Lower lobe of right lung (tissue), 2 donors: ENCODE measurements at regions not wholly inside any gene's neighbourhood (a gene's known extent, or its start where the extent isn't known, plus 50 kb on each side); places are given as distances from the start of the nearest gene placed in this dataset.

Source experiments
- ATAC-seq, 2 donors: fragments of 200-7000 bp; cut with Tn5 transposase; one replicate each; pipeline ENCODE4 v1.9.1; 2020 to 2022; ENCODE audit warnings: mild to moderate bottlenecking in 2 of 2, moderate library complexity in 2 of 2
- DNase-seq: peaks from one replicate; pipeline ENCODE4 v3.0.0-alpha.2; 2020
- H3K27ac ChIP-seq: fragments of 200-600 bp; one replicate; pipeline ENCODE4 v1.8.0; 2022
- H3K27me3 ChIP-seq: fragments of 200-600 bp; one replicate; pipeline ENCODE4 v1.8.0; 2022; ENCODE audit warnings: low read depth
- H3K36me3 ChIP-seq: fragments of 200-600 bp; one replicate; pipeline ENCODE4 v1.8.0; 2022; ENCODE audit warnings: mild to moderate bottlenecking
- H3K4me1 ChIP-seq: fragments of 200-600 bp; one replicate; pipeline ENCODE4 v1.8.0; 2022
- H3K4me3 ChIP-seq: fragments of 200-600 bp; one replicate; pipeline ENCODE4 v1.8.0; 2022; ENCODE audit warnings: mild to moderate bottlenecking
- H3K9me3 ChIP-seq: fragments of 200-600 bp; one replicate; pipeline ENCODE4 v1.8.0; 2022
- intact Hi-C: fragments of 100-400 bp; cut with DNase I; formaldehyde crosslinking; loops from one replicate; pipeline ENCODE4 v1.11.0; 2022
- TF ChIP-seq, protein P1 (sequence below): fragments of 200-600 bp; IDR thresholded peaks from one replicate; pipeline ENCODE4 v1.8.0; 2022; ENCODE audit warnings: antibody characterized with exemption, mild to moderate bottlenecking
- donor health status: DM: no; HTN: yes; CAD: no; lungs with severe emphysema.

- Histone ChIP-seq H3K4me1 (no peaks in the 10 kb centered on the region), H3K27ac (no peak overlapping the region), H3K9me3 (no peaks in the 10 kb centered on the region), H3K4me3 (no peak overlapping the region), H3K36me3 (peaks cover 13% of the 10 kb centered on the region), H3K27me3 (no peaks in the 10 kb centered on the region)
- ATAC-seq (no peak), DNase-seq (no peak)
- intact Hi-C loops, result no loop called here
- TF ChIP-seq, protein P1, sequence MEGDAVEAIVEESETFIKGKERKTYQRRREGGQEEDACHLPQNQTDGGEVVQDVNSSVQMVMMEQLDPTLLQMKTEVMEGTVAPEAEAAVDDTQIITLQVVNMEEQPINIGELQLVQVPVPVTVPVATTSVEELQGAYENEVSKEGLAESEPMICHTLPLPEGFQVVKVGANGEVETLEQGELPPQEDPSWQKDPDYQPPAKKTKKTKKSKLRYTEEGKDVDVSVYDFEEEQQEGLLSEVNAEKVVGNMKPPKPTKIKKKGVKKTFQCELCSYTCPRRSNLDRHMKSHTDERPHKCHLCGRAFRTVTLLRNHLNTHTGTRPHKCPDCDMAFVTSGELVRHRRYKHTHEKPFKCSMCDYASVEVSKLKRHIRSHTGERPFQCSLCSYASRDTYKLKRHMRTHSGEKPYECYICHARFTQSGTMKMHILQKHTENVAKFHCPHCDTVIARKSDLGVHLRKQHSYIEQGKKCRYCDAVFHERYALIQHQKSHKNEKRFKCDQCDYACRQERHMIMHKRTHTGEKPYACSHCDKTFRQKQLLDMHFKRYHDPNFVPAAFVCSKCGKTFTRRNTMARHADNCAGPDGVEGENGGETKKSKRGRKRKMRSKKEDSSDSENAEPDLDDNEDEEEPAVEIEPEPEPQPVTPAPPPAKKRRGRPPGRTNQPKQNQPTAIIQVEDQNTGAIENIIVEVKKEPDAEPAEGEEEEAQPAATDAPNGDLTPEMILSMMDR, result no peak
Measured at GRCh38 chr1:232519186-232519585, 110.7 kb downstream of the SIPA1L2 start.

- Histone ChIP-seq H3K4me1 (no peaks in the 10 kb centered on the region), H3K27ac (no peak overlapping the region), H3K4me3 (no peak overlapping the region), H3K9me3 (no peaks in the 10 kb centered on the region), H3K36me3 (peaks cover 17% of the 10 kb centered on the region), H3K27me3 (no peaks in the 10 kb centered on the region)
- ATAC-seq, result no peak
- TF ChIP-seq, protein P1, result no peak
- intact Hi-C loops, result no loop called here
- no peak for DNase-seq
Measured at GRCh38 chr1:232518349-232518748, 111.6 kb downstream of the SIPA1L2 start.

- Histone ChIP-seq H3K4me3 (no peak overlapping the region), H3K36me3 (peaks cover 17% of the 10 kb centered on the region), H3K9me3 (no peaks in the 10 kb centered on the region), H3K27me3 (no peaks in the 10 kb centered on the region), H3K4me1 (no peaks in the 10 kb centered on the region), H3K27ac (no peak overlapping the region)
- TF ChIP-seq, protein P1, result no peak
- DNase-seq (no peak), ATAC-seq (no peak)
- intact Hi-C loops, result no loop called here
Measured at GRCh38 chr1:232517204-232517603, 112.7 kb downstream of the SIPA1L2 start.

- intact Hi-C loops, result no loop called here
- ATAC-seq, result no peak
- TF ChIP-seq, protein P1, result no peak
Measured at GRCh38 chr1:232515706-232516105, 114.2 kb downstream of the SIPA1L2 start.

DNA sequence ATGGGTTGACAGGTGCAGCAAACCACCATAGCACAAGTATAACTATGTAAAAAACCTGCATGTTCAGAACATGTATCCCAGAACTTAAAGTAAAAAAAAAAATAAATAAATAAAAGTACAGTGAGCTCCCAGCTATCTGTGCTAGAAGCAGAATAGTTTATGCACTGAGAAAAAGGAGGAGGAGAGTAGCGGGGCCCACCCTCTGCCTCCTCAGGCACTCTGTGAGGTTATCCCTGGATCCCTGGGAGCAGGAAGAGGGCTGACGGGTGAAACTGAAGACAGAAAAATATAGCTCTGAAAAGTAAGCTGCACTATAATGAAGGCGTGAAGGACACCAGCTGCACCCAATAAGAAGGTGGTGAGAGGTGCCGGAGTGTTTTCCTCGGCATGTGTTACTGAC lies 117.2 kb downstream of the SIPA1L2 start:
- TF ChIP-seq, protein P1, result no peak
- no peak for DNase-seq
- ATAC-seq, result no peak
- Histone ChIP-seq H3K4me3 (no peak overlapping the region), H3K36me3 (peaks cover 17% of the 10 kb centered on the region), H3K27me3 (no peaks in the 10 kb centered on the region), H3K9me3 (no peaks in the 10 kb centered on the region), H3K27ac (no peak overlapping the region), H3K4me1 (peaks cover 14% of the 10 kb centered on the region)
- intact Hi-C loops, result no loop called here

More at GRCh38 chr1:232515706-232516105, 114.2 kb downstream of the SIPA1L2 start:
- Histone ChIP-seq H3K9me3 (no peaks in the 10 kb centered on the region), H3K27me3 (no peaks in the 10 kb centered on the region), H3K36me3 (peaks cover 17% of the 10 kb centered on the region), H3K4me3 (no peak overlapping the region), H3K27ac (no peak overlapping the region), H3K4me1 (no peaks in the 10 kb centered on the region)
- DNase-seq, result no peak

- ATAC-seq (no peak), DNase-seq (no peak)
- no peaks in the 10 kb centered on the region for H3K9me3 ChIP-seq
- intact Hi-C loops, result no loop called here
- H3K27me3 ChIP-seq, result no peaks in the 10 kb centered on the region
- H3K4me3 ChIP-seq, result no peak overlapping the region
- no peak overlapping the region for H3K27ac ChIP-seq
- TF ChIP-seq, protein P1, result no peak
- H3K4me1 ChIP-seq, result peaks cover 14% of the 10 kb centered on the region
- peaks cover 17% of the 10 kb centered on the region for H3K36me3 ChIP-seq
Measured at GRCh38 chr1:232511172-232511571, 118.8 kb downstream of the SIPA1L2 start.
